ENCODE measurements at regions not wholly inside any gene's neighbourhood (a gene's known extent, or its start where the extent isn't known, plus 50 kb on each side); places are given as distances from the start of the nearest gene placed in this dataset.

DNA sequence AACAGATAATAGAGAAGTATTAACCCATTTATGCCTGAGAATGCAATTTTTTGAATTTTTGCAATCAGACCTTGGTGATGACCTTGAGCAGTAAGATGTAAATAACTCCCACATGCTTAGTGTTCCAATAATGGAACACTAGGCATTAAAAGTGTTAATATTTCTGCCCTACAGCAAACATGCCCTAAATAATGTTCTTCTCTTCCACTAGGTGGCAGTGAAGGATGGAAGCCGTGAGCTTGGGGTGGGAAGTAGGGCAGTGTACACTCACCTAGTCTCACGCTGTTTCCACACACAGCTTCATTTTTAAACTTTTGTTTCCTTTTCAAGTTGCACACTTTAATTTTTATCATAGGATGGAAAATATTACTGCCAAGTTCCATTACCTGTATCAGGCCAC is 613.1 kb upstream of the HS3ST1 start:
- peak; percentile 70 for TF ChIP-seq CTCF (IDR thresholded peaks at IDR 0.05)
- no peak for TF ChIP-seq ZFX (IDR thresholded peaks at IDR 0.05; ENCODE audit: borderline replicate concordance)
